H1 (cell line): ENCODE measurements at regions not wholly inside any gene's neighbourhood (a gene's known extent, or its start where the extent isn't known, plus 50 kb on each side); places are given as distances from the start of the nearest gene placed in this dataset.

ENCODE experiments used
- CTCF ChIA-PET: fragments of 300-600 bp; sonication (Branson Sonifier 250); formaldehyde crosslinking; loops from one replicate; lab custom pipeline; 2021; ENCODE audit not compliant: partially characterized antibody; lab: Charles Lee
- POLR2A ChIA-PET: fragments of 300-600 bp; sonication (Branson Sonifier 250); formaldehyde crosslinking; loops from one replicate; lab custom pipeline; 2021; ENCODE audit warnings: inconsistent platforms; ENCODE audit not compliant: partially characterized antibody; lab: Charles Lee
- DNase-seq, 2 experiments: peaks; one replicate each; pipeline versions ENCODE4 v3.0.0 to v3.0.0-alpha.2; 2010 to 2022; ENCODE audit warnings: low spot score in 2 of 2, low read depth in 1 of 2, mixed read lengths in 1 of 2
- FAIRE-seq: peaks from 2 replicates; lab custom pipeline; 2011; peaks lifted over from hg19 to GRCh38; lab: Jason Lieb, UNC
- H2AFZ ChIP-seq: 2 replicates; pipeline ENCODE4 v1.8.1; 2012; ENCODE audit warnings: low read length, inconsistent platforms
- H2AK5ac ChIP-seq: 2 replicates; pipeline ENCODE4 v1.6.1; 2013; ENCODE audit warnings: low read depth, low read length
- H2BK120ac ChIP-seq: replicated peaks from 2 replicates; pipeline ENCODE3; 2013; ENCODE audit warnings: low read depth, low read length, inconsistent platforms
- H2BK12ac ChIP-seq: 2 replicates; pipeline ENCODE4 v1.6.1; 2013; ENCODE audit warnings: low read depth, low read length
- H2BK15ac ChIP-seq: 2 replicates; pipeline ENCODE4 v1.6.1; 2013; ENCODE audit warnings: low read length
- H2BK20ac ChIP-seq: 2 replicates; pipeline ENCODE4 v1.6.1; 2013; ENCODE audit warnings: low read length
- H2BK5ac ChIP-seq: 2 replicates; pipeline ENCODE4 v1.6.1; 2013; ENCODE audit warnings: low read depth, low read length
- H3K14ac ChIP-seq: 2 replicates; pipeline ENCODE4 v1.6.1; 2013; ENCODE audit warnings: inconsistent platforms; ENCODE audit not compliant: insufficient read length
- H3K18ac ChIP-seq: 2 replicates; pipeline ENCODE4 v1.6.1; 2013; ENCODE audit warnings: low read length; ENCODE audit errors: extremely low read depth
- H3K23ac ChIP-seq: 2 replicates; pipeline ENCODE4 v1.6.1; 2013; ENCODE audit warnings: inconsistent platforms; ENCODE audit not compliant: insufficient read length
- H3K23me2 ChIP-seq: 2 replicates; pipeline ENCODE4 v1.6.1; 2013; ENCODE audit warnings: low read depth, low read length
- H3K27ac ChIP-seq: 2 replicates; pipeline ENCODE4 v1.6.1; 2011; ENCODE audit warnings: low read depth, low read length, inconsistent platforms
- H3K27me3 ChIP-seq, 4 experiments: replicated peaks in 1 of 4; 1 replicate in 1 of 4; 2 replicates in 3 of 4; pipeline versions ENCODE4 v1.6.1 to v1.8.1; 2011 to 2013; ENCODE audit warnings: low read length in 3 of 4, mild to moderate bottlenecking in 3 of 4, inconsistent platforms in 2 of 4, mixed read lengths in 2 of 4, moderate library complexity in 1 of 4; ENCODE audit not compliant: control insufficient read depth in 3 of 4, insufficient read depth in 3 of 4; ENCODE audit errors: extremely low read depth in 1 of 4
- H3K36me3 ChIP-seq, 4 experiments: 2 replicates each; pipeline versions ENCODE4 v1.6.1 to v1.8.1; 2011 to 2013; ENCODE audit warnings: mild to moderate bottlenecking in 4 of 4, low read length in 3 of 4, moderate library complexity in 2 of 4, control low read depth in 1 of 4, inconsistent platforms in 1 of 4; ENCODE audit not compliant: insufficient read depth in 4 of 4, control insufficient read depth in 2 of 4
- H3K4ac ChIP-seq: replicated peaks from 2 replicates; pipeline ENCODE3; 2013; ENCODE audit warnings: low read length, low read depth, mixed read lengths, inconsistent platforms; ENCODE audit not compliant: insufficient read length
- H3K4me1 ChIP-seq, 4 experiments: replicated peaks in 1 of 4; 1 replicate in 1 of 4; 2 replicates in 3 of 4; pipeline versions ENCODE4 v1.6.1 to v1.8.1; 2011 to 2013; ENCODE audit warnings: low read length in 3 of 4, inconsistent platforms in 2 of 4, mixed read lengths in 1 of 4; ENCODE audit not compliant: insufficient read depth in 4 of 4, control insufficient read depth in 3 of 4
- H3K4me2 ChIP-seq, 2 experiments: 2 replicates each; pipeline versions ENCODE4 v1.6.1 to v1.8.1; 2011 to 2013; ENCODE audit warnings: low read depth in 2 of 2, low read length in 2 of 2, control low read depth in 1 of 2, inconsistent platforms in 1 of 2, mild to moderate bottlenecking in 1 of 2; ENCODE audit not compliant: insufficient read depth in 1 of 2
- H3K4me3 ChIP-seq, 4 experiments: fragments of 200-600, 300-600 bp in 1 of 4; sonication (generic), shearing (Covaris generic), sonication (Bioruptor Twin) in 1 of 4; 2 replicates each; pipeline versions ENCODE4 v1.5.1 to v1.8.1; 2011 to 2016; ENCODE audit warnings: low read length in 4 of 4, low read depth in 3 of 4, control low read depth in 2 of 4, inconsistent platforms in 2 of 4, mild to moderate bottlenecking in 2 of 4, mixed read lengths in 1 of 4, moderate library complexity in 1 of 4; ENCODE audit not compliant: insufficient read depth in 2 of 4; ENCODE audit errors: extremely low read depth in 1 of 4
- H3K56ac ChIP-seq: replicated peaks from 2 replicates; pipeline ENCODE3; 2013; ENCODE audit warnings: low read depth, mild to moderate bottlenecking, mixed read lengths, low read length, inconsistent platforms; ENCODE audit not compliant: insufficient read length
- H3K79me1 ChIP-seq: 2 replicates; pipeline ENCODE4 v1.6.1; 2013; ENCODE audit warnings: low read depth, low read length, control low read depth
- H3K79me2 ChIP-seq, 2 experiments: 2 replicates each; pipeline versions ENCODE4 v1.6.1 to v1.8.1; 2012 to 2013; ENCODE audit warnings: low read length in 2 of 2, mild to moderate bottlenecking in 2 of 2, inconsistent platforms in 1 of 2; ENCODE audit not compliant: insufficient read depth in 2 of 2, control insufficient read depth in 1 of 2
- H3K9ac ChIP-seq, 4 experiments: replicated peaks in 1 of 4; 1 replicate in 1 of 4; 2 replicates in 3 of 4; pipeline versions ENCODE4 v1.6.1 to v1.8.1; 2011 to 2013; ENCODE audit warnings: low read depth in 3 of 4, low read length in 3 of 4, control low read depth in 2 of 4, mild to moderate bottlenecking in 2 of 4, moderate library complexity in 2 of 4, inconsistent platforms in 1 of 4; ENCODE audit errors: extremely low read depth in 1 of 4
- H3K9me3 ChIP-seq, 2 experiments: 2 replicates each; pipeline versions ENCODE4 v1.6.1 to v1.8.1; 2012 to 2013; ENCODE audit warnings: mild to moderate bottlenecking in 2 of 2, moderate library complexity in 2 of 2, control low read depth in 1 of 2, inconsistent platforms in 1 of 2, low read depth in 1 of 2, low read length in 1 of 2, mixed read lengths in 1 of 2; ENCODE audit not compliant: insufficient read depth in 2 of 2
- H4K20me1 ChIP-seq, 2 experiments: replicated peaks in 1 of 2; 2 replicates each; pipeline versions ENCODE3 to v1.8.1; 2011 to 2013; ENCODE audit warnings: inconsistent platforms in 2 of 2, low read length in 2 of 2, mild to moderate bottlenecking in 1 of 2; ENCODE audit not compliant: insufficient read depth in 2 of 2, control insufficient read depth in 1 of 2
- H4K5ac ChIP-seq: 2 replicates; pipeline ENCODE4 v1.6.1; 2013; ENCODE audit warnings: low read length, low read depth, mixed read lengths, inconsistent platforms; ENCODE audit not compliant: insufficient read length
- H4K8ac ChIP-seq: 2 replicates; pipeline ENCODE4 v1.8.0; 2013; ENCODE audit warnings: mild to moderate bottlenecking, moderate library complexity, low read length, inconsistent platforms; ENCODE audit not compliant: insufficient read depth; ENCODE audit errors: extremely low read depth
- H4K91ac ChIP-seq: replicated peaks from 2 replicates; pipeline ENCODE3; 2013; ENCODE audit warnings: low read length, mixed read lengths, inconsistent platforms; ENCODE audit not compliant: insufficient read length
- ATF3 ChIP-seq: IDR thresholded peaks from 2 replicates; pipeline ENCODE4 v1.6.1; 2011; ENCODE audit warnings: low read depth, mild to moderate bottlenecking, low read length; ENCODE audit not compliant: insufficient read depth
- EP300 ChIP-seq, 2 experiments: IDR thresholded peaks; 1 replicate in 1 of 2; 2 replicates in 1 of 2; pipeline ENCODE4 v1.6.1; 2011 to 2012; ENCODE audit warnings: low read depth in 2 of 2, low read length in 2 of 2, mild to moderate bottlenecking in 2 of 2, borderline replicate concordance in 1 of 2, inconsistent platforms in 1 of 2, moderate library complexity in 1 of 2
- GTF2F1 ChIP-seq: IDR thresholded peaks from 2 replicates; pipeline ENCODE4 v1.6.1; 2012; ENCODE audit warnings: low read depth, low read length, improper control_type of control experiment, borderline replicate concordance
- WGBS, 2 experiments: shearing (Covaris generic) in 1 of 2; methylation state at CpG; one replicate each; pipeline versions ENCODE4 v1.1.6 to v1.1.7; 2013 to 2015; ENCODE audit warnings: low lambda C conversion rate in 2 of 2, mixed read lengths in 2 of 2, inconsistent platforms in 1 of 2, low coverage in 1 of 2, missing lambda C conversion rate in 1 of 2; ENCODE audit not compliant: insufficient replicate concordance in 2 of 2, insufficient coverage in 1 of 2, insufficient read length in 1 of 2; ENCODE audit errors: extremely low coverage in 1 of 2, missing lambda C conversion rate in 1 of 2; 5-methylcytosine and 5-hydroxymethylcytosine counted together
- TF ChIP-seq, protein P1 (sequence below): IDR thresholded peaks from 2 replicates; pipeline ENCODE4 v1.6.1; 2012; ENCODE audit warnings: inconsistent platforms
- TF ChIP-seq, protein P2 (sequence below): IDR thresholded peaks from 2 replicates; pipeline ENCODE4 v1.6.1; 2011; ENCODE audit warnings: low read length, improper control_type of control experiment
- TF ChIP-seq, protein P3 (sequence below): IDR thresholded peaks from 2 replicates; pipeline ENCODE4 v1.6.1; 2012; ENCODE audit warnings: inconsistent platforms

GRCh38 chr11:96885912-96886311, 496.1 kb downstream of the JRKL start:
- H3K4me3 ChIP-seq = no peak overlapping the region
- no peak overlapping the region for H2AFZ ChIP-seq
- H4K20me1 ChIP-seq = no peaks in the 10 kb centered on the region
- no peak for DNase-seq
- CTCF ChIA-PET = interaction anchor here (1.4 kb wide), 1 partner anchor 421 kb away, joined by 5 read pairs; no protein-coding TSS in a partner anchor
- H2BK5ac ChIP-seq = no peak overlapping the region
- H3K23me2 ChIP-seq = no peaks in the 10 kb centered on the region
- TF ChIP-seq, protein P1, sequence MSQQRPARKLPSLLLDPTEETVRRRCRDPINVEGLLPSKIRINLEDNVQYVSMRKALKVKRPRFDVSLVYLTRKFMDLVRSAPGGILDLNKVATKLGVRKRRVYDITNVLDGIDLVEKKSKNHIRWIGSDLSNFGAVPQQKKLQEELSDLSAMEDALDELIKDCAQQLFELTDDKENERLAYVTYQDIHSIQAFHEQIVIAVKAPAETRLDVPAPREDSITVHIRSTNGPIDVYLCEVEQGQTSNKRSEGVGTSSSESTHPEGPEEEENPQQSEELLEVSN = no peak
- TF ChIP-seq ATF3 = no peak
- no peak for TF ChIP-seq GTF2F1
- TF ChIP-seq, protein P2, sequence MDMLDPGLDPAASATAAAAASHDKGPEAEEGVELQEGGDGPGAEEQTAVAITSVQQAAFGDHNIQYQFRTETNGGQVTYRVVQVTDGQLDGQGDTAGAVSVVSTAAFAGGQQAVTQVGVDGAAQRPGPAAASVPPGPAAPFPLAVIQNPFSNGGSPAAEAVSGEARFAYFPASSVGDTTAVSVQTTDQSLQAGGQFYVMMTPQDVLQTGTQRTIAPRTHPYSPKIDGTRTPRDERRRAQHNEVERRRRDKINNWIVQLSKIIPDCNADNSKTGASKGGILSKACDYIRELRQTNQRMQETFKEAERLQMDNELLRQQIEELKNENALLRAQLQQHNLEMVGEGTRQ = no peak
- no peak for TF ChIP-seq EP300 (IDR thresholded peaks at IDR 0.05; ENCODE audit: borderline replicate concordance in 1 of 2, low read depth in 2 of 2, low read length in 2 of 2)
- TF ChIP-seq, protein P3, sequence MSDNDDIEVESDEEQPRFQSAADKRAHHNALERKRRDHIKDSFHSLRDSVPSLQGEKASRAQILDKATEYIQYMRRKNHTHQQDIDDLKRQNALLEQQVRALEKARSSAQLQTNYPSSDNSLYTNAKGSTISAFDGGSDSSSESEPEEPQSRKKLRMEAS = no peak
- TF ChIP-seq, all 59 proteins: peak for 0
- H4K91ac ChIP-seq = no peak overlapping the region
- POLR2A ChIA-PET = interaction anchor here (1.2 kb wide), 1 partner anchor 39 kb away, joined by 3 read pairs; no protein-coding TSS in a partner anchor
- WGBS, 2 experiments = 94% methylated on average over 2 of the region's 2 CpGs; no CpG with 5 or more reads in 1 of the 2 experiments
- no peak overlapping the region for H2BK120ac ChIP-seq
- H2AK5ac ChIP-seq = no peak overlapping the region
- H3K9ac ChIP-seq = no peak overlapping the region
- no peak overlapping the region for H2BK12ac ChIP-seq
- no peak for FAIRE-seq
- no peaks in the 10 kb centered on the region for H3K27me3 ChIP-seq
- no peak overlapping the region for H3K27ac ChIP-seq
- H2BK20ac ChIP-seq = no peak overlapping the region
- H3K4me1 ChIP-seq = no peaks in the 10 kb centered on the region
- H4K8ac ChIP-seq = no peak overlapping the region
- no peak overlapping the region for H3K4me2 ChIP-seq
- no peak overlapping the region for H4K5ac ChIP-seq
- no peak overlapping the region for H2BK15ac ChIP-seq
- H3K79me2 ChIP-seq = no peaks in the 10 kb centered on the region
- H3K36me3 ChIP-seq = no peaks in the 10 kb centered on the region
- H3K4ac ChIP-seq = no peak overlapping the region
- H3K56ac ChIP-seq = no peak overlapping the region
- H3K79me1 ChIP-seq = no peaks in the 10 kb centered on the region
- no peak overlapping the region for H3K14ac ChIP-seq
- no peak overlapping the region for H3K23ac ChIP-seq
- no peak overlapping the region for H3K18ac ChIP-seq
- H3K9me3 ChIP-seq = no peaks in the 10 kb centered on the region
